H1 (cell line): ENCODE measurements at regions not wholly inside any gene's neighbourhood (a gene's known extent, or its start where the extent isn't known, plus 50 kb on each side); places are given as distances from the start of the nearest gene placed in this dataset.

Source experiments
- CTCF ChIA-PET: fragments of 300-600 bp; sonication (Branson Sonifier 250); formaldehyde crosslinking; loops from one replicate; lab custom pipeline; 2021; ENCODE audit not compliant: partially characterized antibody; lab: Charles Lee
- POLR2A ChIA-PET: fragments of 300-600 bp; sonication (Branson Sonifier 250); formaldehyde crosslinking; loops from one replicate; lab custom pipeline; 2021; ENCODE audit warnings: inconsistent platforms; ENCODE audit not compliant: partially characterized antibody; lab: Charles Lee
- DNase-seq, 2 experiments: peaks; one replicate each; pipeline versions ENCODE4 v3.0.0 to v3.0.0-alpha.2; 2010 to 2022; ENCODE audit warnings: low spot score in 2 of 2, low read depth in 1 of 2, mixed read lengths in 1 of 2
- FAIRE-seq: peaks from 2 replicates; lab custom pipeline; 2011; peaks lifted over from hg19 to GRCh38; lab: Jason Lieb, UNC
- H2AFZ ChIP-seq: 2 replicates; pipeline ENCODE4 v1.8.1; 2012; ENCODE audit warnings: low read length, inconsistent platforms
- H2AK5ac ChIP-seq: 2 replicates; pipeline ENCODE4 v1.6.1; 2013; ENCODE audit warnings: low read depth, low read length
- H2BK120ac ChIP-seq: replicated peaks from 2 replicates; pipeline ENCODE3; 2013; ENCODE audit warnings: low read depth, low read length, inconsistent platforms
- H2BK12ac ChIP-seq: 2 replicates; pipeline ENCODE4 v1.6.1; 2013; ENCODE audit warnings: low read depth, low read length
- H2BK15ac ChIP-seq: 2 replicates; pipeline ENCODE4 v1.6.1; 2013; ENCODE audit warnings: low read length
- H2BK20ac ChIP-seq: 2 replicates; pipeline ENCODE4 v1.6.1; 2013; ENCODE audit warnings: low read length
- H2BK5ac ChIP-seq: 2 replicates; pipeline ENCODE4 v1.6.1; 2013; ENCODE audit warnings: low read depth, low read length
- H3K14ac ChIP-seq: 2 replicates; pipeline ENCODE4 v1.6.1; 2013; ENCODE audit warnings: inconsistent platforms; ENCODE audit not compliant: insufficient read length
- H3K18ac ChIP-seq: 2 replicates; pipeline ENCODE4 v1.6.1; 2013; ENCODE audit warnings: low read length; ENCODE audit errors: extremely low read depth
- H3K23ac ChIP-seq: 2 replicates; pipeline ENCODE4 v1.6.1; 2013; ENCODE audit warnings: inconsistent platforms; ENCODE audit not compliant: insufficient read length
- H3K23me2 ChIP-seq: 2 replicates; pipeline ENCODE4 v1.6.1; 2013; ENCODE audit warnings: low read depth, low read length
- H3K27ac ChIP-seq: 2 replicates; pipeline ENCODE4 v1.6.1; 2011; ENCODE audit warnings: low read depth, low read length, inconsistent platforms
- H3K27me3 ChIP-seq, 4 experiments: replicated peaks in 1 of 4; 1 replicate in 1 of 4; 2 replicates in 3 of 4; pipeline versions ENCODE4 v1.6.1 to v1.8.1; 2011 to 2013; ENCODE audit warnings: low read length in 3 of 4, mild to moderate bottlenecking in 3 of 4, inconsistent platforms in 2 of 4, mixed read lengths in 2 of 4, moderate library complexity in 1 of 4; ENCODE audit not compliant: control insufficient read depth in 3 of 4, insufficient read depth in 3 of 4; ENCODE audit errors: extremely low read depth in 1 of 4
- H3K36me3 ChIP-seq, 4 experiments: 2 replicates each; pipeline versions ENCODE4 v1.6.1 to v1.8.1; 2011 to 2013; ENCODE audit warnings: mild to moderate bottlenecking in 4 of 4, low read length in 3 of 4, moderate library complexity in 2 of 4, control low read depth in 1 of 4, inconsistent platforms in 1 of 4; ENCODE audit not compliant: insufficient read depth in 4 of 4, control insufficient read depth in 2 of 4
- H3K4ac ChIP-seq: replicated peaks from 2 replicates; pipeline ENCODE3; 2013; ENCODE audit warnings: low read length, low read depth, mixed read lengths, inconsistent platforms; ENCODE audit not compliant: insufficient read length
- H3K4me1 ChIP-seq, 4 experiments: replicated peaks in 1 of 4; 1 replicate in 1 of 4; 2 replicates in 3 of 4; pipeline versions ENCODE4 v1.6.1 to v1.8.1; 2011 to 2013; ENCODE audit warnings: low read length in 3 of 4, inconsistent platforms in 2 of 4, mixed read lengths in 1 of 4; ENCODE audit not compliant: insufficient read depth in 4 of 4, control insufficient read depth in 3 of 4
- H3K4me2 ChIP-seq, 2 experiments: 2 replicates each; pipeline versions ENCODE4 v1.6.1 to v1.8.1; 2011 to 2013; ENCODE audit warnings: low read depth in 2 of 2, low read length in 2 of 2, control low read depth in 1 of 2, inconsistent platforms in 1 of 2, mild to moderate bottlenecking in 1 of 2; ENCODE audit not compliant: insufficient read depth in 1 of 2
- H3K4me3 ChIP-seq, 4 experiments: fragments of 200-600, 300-600 bp in 1 of 4; sonication (generic), shearing (Covaris generic), sonication (Bioruptor Twin) in 1 of 4; 2 replicates each; pipeline versions ENCODE4 v1.5.1 to v1.8.1; 2011 to 2016; ENCODE audit warnings: low read length in 4 of 4, low read depth in 3 of 4, control low read depth in 2 of 4, inconsistent platforms in 2 of 4, mild to moderate bottlenecking in 2 of 4, mixed read lengths in 1 of 4, moderate library complexity in 1 of 4; ENCODE audit not compliant: insufficient read depth in 2 of 4; ENCODE audit errors: extremely low read depth in 1 of 4
- H3K56ac ChIP-seq: replicated peaks from 2 replicates; pipeline ENCODE3; 2013; ENCODE audit warnings: low read depth, mild to moderate bottlenecking, mixed read lengths, low read length, inconsistent platforms; ENCODE audit not compliant: insufficient read length
- H3K79me1 ChIP-seq: 2 replicates; pipeline ENCODE4 v1.6.1; 2013; ENCODE audit warnings: low read depth, low read length, control low read depth
- H3K79me2 ChIP-seq, 2 experiments: 2 replicates each; pipeline versions ENCODE4 v1.6.1 to v1.8.1; 2012 to 2013; ENCODE audit warnings: low read length in 2 of 2, mild to moderate bottlenecking in 2 of 2, inconsistent platforms in 1 of 2; ENCODE audit not compliant: insufficient read depth in 2 of 2, control insufficient read depth in 1 of 2
- H3K9ac ChIP-seq, 4 experiments: replicated peaks in 1 of 4; 1 replicate in 1 of 4; 2 replicates in 3 of 4; pipeline versions ENCODE4 v1.6.1 to v1.8.1; 2011 to 2013; ENCODE audit warnings: low read depth in 3 of 4, low read length in 3 of 4, control low read depth in 2 of 4, mild to moderate bottlenecking in 2 of 4, moderate library complexity in 2 of 4, inconsistent platforms in 1 of 4; ENCODE audit errors: extremely low read depth in 1 of 4
- H3K9me3 ChIP-seq, 2 experiments: 2 replicates each; pipeline versions ENCODE4 v1.6.1 to v1.8.1; 2012 to 2013; ENCODE audit warnings: mild to moderate bottlenecking in 2 of 2, moderate library complexity in 2 of 2, control low read depth in 1 of 2, inconsistent platforms in 1 of 2, low read depth in 1 of 2, low read length in 1 of 2, mixed read lengths in 1 of 2; ENCODE audit not compliant: insufficient read depth in 2 of 2
- H4K20me1 ChIP-seq, 2 experiments: replicated peaks in 1 of 2; 2 replicates each; pipeline versions ENCODE3 to v1.8.1; 2011 to 2013; ENCODE audit warnings: inconsistent platforms in 2 of 2, low read length in 2 of 2, mild to moderate bottlenecking in 1 of 2; ENCODE audit not compliant: insufficient read depth in 2 of 2, control insufficient read depth in 1 of 2
- H4K5ac ChIP-seq: 2 replicates; pipeline ENCODE4 v1.6.1; 2013; ENCODE audit warnings: low read length, low read depth, mixed read lengths, inconsistent platforms; ENCODE audit not compliant: insufficient read length
- H4K8ac ChIP-seq: 2 replicates; pipeline ENCODE4 v1.8.0; 2013; ENCODE audit warnings: mild to moderate bottlenecking, moderate library complexity, low read length, inconsistent platforms; ENCODE audit not compliant: insufficient read depth; ENCODE audit errors: extremely low read depth
- H4K91ac ChIP-seq: replicated peaks from 2 replicates; pipeline ENCODE3; 2013; ENCODE audit warnings: low read length, mixed read lengths, inconsistent platforms; ENCODE audit not compliant: insufficient read length
- ASH2L ChIP-seq: fragments of 200-600, 300-600 bp; sonication (generic); IDR thresholded peaks from one replicate; pipeline ENCODE4 v1.7.1; 2017; ENCODE audit warnings: low read length
- CBX5 ChIP-seq: fragments of 300-800, 300-1000 bp; sonication (generic); IDR thresholded peaks from 2 replicates; pipeline ENCODE4 v1.7.1; 2016; ENCODE audit warnings: antibody characterized with exemption, low read length, low read depth
- CREB1 ChIP-seq: IDR thresholded peaks from 2 replicates; pipeline ENCODE4 v1.6.1; 2012; ENCODE audit warnings: inconsistent platforms
- CTCF ChIP-seq, 3 experiments: IDR thresholded peaks; 1 replicate in 2 of 3; 2 replicates in 1 of 3; pipeline versions ENCODE4 v1.5.1 to v1.6.1; 2011; ENCODE audit warnings: low read length in 3 of 3, mild to moderate bottlenecking in 3 of 3, inconsistent platforms in 2 of 3, low read depth in 1 of 3, moderate library complexity in 1 of 3; ENCODE audit not compliant: insufficient read depth in 1 of 3; ENCODE audit errors: control extremely low read depth in 1 of 3
- EGR1 ChIP-seq: IDR thresholded peaks from 2 replicates; pipeline ENCODE4 v1.6.1; 2011; ENCODE audit warnings: low read depth, low read length, borderline replicate concordance
- EZH2 ChIP-seq: fragments of 200-600 bp; sonication (generic); IDR thresholded peaks from 2 replicates; pipeline ENCODE4 v1.7.1; 2012; ENCODE audit warnings: low read depth, mild to moderate bottlenecking, moderate library complexity, low read length, inconsistent platforms; ENCODE audit not compliant: severe bottlenecking
- GABPA ChIP-seq: IDR thresholded peaks from 2 replicates; pipeline ENCODE4 v1.6.1; 2011; ENCODE audit warnings: mild to moderate bottlenecking, low read length, moderate library complexity, borderline replicate concordance; ENCODE audit not compliant: insufficient read depth
- GTF2F1 ChIP-seq: IDR thresholded peaks from 2 replicates; pipeline ENCODE4 v1.6.1; 2012; ENCODE audit warnings: low read depth, low read length, improper control_type of control experiment, borderline replicate concordance
- JUND ChIP-seq: IDR thresholded peaks from 2 replicates; pipeline ENCODE4 v1.6.1; 2011; ENCODE audit warnings: mild to moderate bottlenecking, improper control_type of control experiment, low read length
- POLR2A ChIP-seq, 2 experiments: IDR thresholded peaks; 1 replicate in 1 of 2; 2 replicates in 1 of 2; pipeline ENCODE4 v1.6.1; 2011; ENCODE audit warnings: low read depth in 2 of 2, low read length in 2 of 2, mild to moderate bottlenecking in 2 of 2; ENCODE audit errors: control extremely low read depth in 1 of 2
- POU5F1 ChIP-seq: IDR thresholded peaks from 2 replicates; pipeline ENCODE4 v1.6.1; 2011; ENCODE audit warnings: low read depth, mild to moderate bottlenecking, low read length, moderate library complexity
- RAD21 ChIP-seq, 2 experiments: IDR thresholded peaks in 1 of 2; conservative IDR thresholded peaks in 1 of 2; 2 replicates each; pipeline ENCODE4 v1.6.1; 2011; ENCODE audit warnings: low read depth in 2 of 2, low read length in 2 of 2, improper control_type of control experiment in 1 of 2, inconsistent platforms in 1 of 2, mild to moderate bottlenecking in 1 of 2, moderate library complexity in 1 of 2
- WGBS, 2 experiments: shearing (Covaris generic) in 1 of 2; methylation state at CpG; one replicate each; pipeline versions ENCODE4 v1.1.6 to v1.1.7; 2013 to 2015; ENCODE audit warnings: low lambda C conversion rate in 2 of 2, mixed read lengths in 2 of 2, inconsistent platforms in 1 of 2, low coverage in 1 of 2, missing lambda C conversion rate in 1 of 2; ENCODE audit not compliant: insufficient replicate concordance in 2 of 2, insufficient coverage in 1 of 2, insufficient read length in 1 of 2; ENCODE audit errors: extremely low coverage in 1 of 2, missing lambda C conversion rate in 1 of 2; 5-methylcytosine and 5-hydroxymethylcytosine counted together

- CTCF ChIA-PET, result interaction anchor here (0.8 kb wide), 1 partner anchor 8 kb away, joined by 3 read pairs; no protein-coding TSS in a partner anchor
- no peak overlapping the region for H2BK5ac ChIP-seq
- H4K20me1 ChIP-seq, result no peaks in the 10 kb centered on the region
- H3K4me3 ChIP-seq, result no peak overlapping the region
- no peak overlapping the region for H4K5ac ChIP-seq
- no peak overlapping the region for H4K8ac ChIP-seq
- H2BK20ac ChIP-seq, result no peak overlapping the region
- H3K79me1 ChIP-seq, result no peaks in the 10 kb centered on the region
- H3K27me3 ChIP-seq, result no peaks in the 10 kb centered on the region
- no peaks in the 10 kb centered on the region for H3K79me2 ChIP-seq
- no peaks in the 10 kb centered on the region for H3K36me3 ChIP-seq
- H3K9ac ChIP-seq, result no peak overlapping the region
- DNase-seq, result no peak
- no peaks in the 10 kb centered on the region for H3K23me2 ChIP-seq
- POLR2A ChIA-PET, result no interaction called here
- H3K4ac ChIP-seq, result no peak overlapping the region
- no peak overlapping the region for H4K91ac ChIP-seq
- H3K56ac ChIP-seq, result no peak overlapping the region
- no peak overlapping the region for H3K18ac ChIP-seq
- 89% methylated on average over 2 of the region's 2 CpGs; no CpG with 5 or more reads in 1 of the 2 experiments for WGBS, 2 experiments
- no peak overlapping the region for H3K14ac ChIP-seq
- H2AK5ac ChIP-seq, result no peak overlapping the region
- peaks cover 0 to 14% of the 10 kb centered on the region in 2 experiments; a peak in 1 of 4 replicates for H3K9me3 ChIP-seq
- H2BK120ac ChIP-seq, result no peak overlapping the region
- H2BK12ac ChIP-seq, result no peak overlapping the region
- no peak for FAIRE-seq
- H2AFZ ChIP-seq, result no peak overlapping the region
- no peaks in the 10 kb centered on the region for H3K4me1 ChIP-seq
- H2BK15ac ChIP-seq, result no peak overlapping the region
- no peak overlapping the region for H3K27ac ChIP-seq
- H3K4me2 ChIP-seq, result no peak overlapping the region
- no peak overlapping the region for H3K23ac ChIP-seq
- TF ChIP-seq CBX5, result no peak
- TF ChIP-seq POU5F1, result no peak
- no peak for TF ChIP-seq GABPA
- no peak for TF ChIP-seq EGR1
- no peak for TF ChIP-seq RAD21 (IDR thresholded peaks at IDR 0.05 in 1 of 2, conservative IDR thresholded peaks at IDR 0.05 in 1 of 2; ENCODE audit: low read depth in 2 of 2, low read length in 2 of 2)
- no peak for TF ChIP-seq GTF2F1
- TF ChIP-seq JUND, result no peak
- no peak for TF ChIP-seq EZH2
- no peak for TF ChIP-seq CREB1
- no peak for TF ChIP-seq CTCF (IDR thresholded peaks at IDR 0.05; ENCODE audit: control extremely low read depth in 1 of 3, insufficient read depth in 1 of 3, low read depth in 1 of 3, low read length in 3 of 3)
- TF ChIP-seq ASH2L, result no peak
- TF ChIP-seq POLR2A (IDR thresholded peaks at IDR 0.05; ENCODE audit: control extremely low read depth in 1 of 2, low read depth in 2 of 2, low read length in 2 of 2), result no peak
Observed at GRCh38 chrX:102063445-102064074, 61.9 kb upstream of the TCEAL2 start.
